Neural progenitor cell (in vitro differentiated cells): ENCODE measurements at regions not wholly inside any gene's neighbourhood (a gene's known extent, or its start where the extent isn't known, plus 50 kb on each side); places are given as distances from the start of the nearest gene placed in this dataset.

Experiments
- DNase-seq: peaks from one replicate; pipeline ENCODE4 v3.0.0-alpha.2; 2016; ENCODE audit warnings: low spot score
- H2AFZ ChIP-seq: fragments of 200-600 bp; sonication (generic); replicated peaks from 2 replicates; pipeline ENCODE4 v1.6.1; 2016; ENCODE audit warnings: antibody characterized with exemption
- H3F3A ChIP-seq: fragments of 200-600 bp; sonication (generic); 2 replicates; pipeline ENCODE4 v1.6.1; 2016; ENCODE audit warnings: antibody characterized with exemption, low read depth
- H3K27ac ChIP-seq: fragments of 200-600 bp; sonication (generic); 2 replicates; pipeline ENCODE4 v1.5.1; 2016; ENCODE audit warnings: mild to moderate bottlenecking
- H3K27me3 ChIP-seq: fragments of 200-600 bp; sonication (generic); 2 replicates; pipeline ENCODE4 v1.6.1; 2016; ENCODE audit warnings: mild to moderate bottlenecking, moderate library complexity
- H3K36me3 ChIP-seq: fragments of 200-600 bp; sonication (generic); 2 replicates; pipeline ENCODE4 v1.5.1; 2016
- H3K4me1 ChIP-seq: fragments of 200-600 bp; sonication (generic); 2 replicates; pipeline ENCODE4 v1.6.1; 2016; ENCODE audit warnings: mixed run types
- H3K4me2 ChIP-seq: fragments of 200-600 bp; sonication (generic); 2 replicates; pipeline ENCODE4 v1.6.1; 2016
- H3K4me3 ChIP-seq: fragments of 200-600 bp; sonication (generic); 2 replicates; pipeline ENCODE4 v1.5.1; 2016
- H3K79me2 ChIP-seq: fragments of 200-600 bp; sonication (generic); 2 replicates; pipeline ENCODE4 v1.6.1; 2016; ENCODE audit warnings: low read depth
- H3K9ac ChIP-seq: fragments of 200-600 bp; sonication (generic); 2 replicates; pipeline ENCODE4 v1.6.1; 2016
- H3K9me3 ChIP-seq: fragments of 200-600 bp; sonication (generic); 2 replicates; pipeline ENCODE4 v1.5.1; 2016; ENCODE audit warnings: low read depth
- H4K20me1 ChIP-seq: fragments of 200-600 bp; sonication (generic); 2 replicates; pipeline ENCODE4 v1.6.1; 2016; ENCODE audit warnings: low read depth
- H3K27ac Mint-ChIP-seq: 3 replicates; pipeline ENCODE4 v1.8.0; 2021; ENCODE audit warnings: mixed read lengths
- H3K27me3 Mint-ChIP-seq: 2 replicates; pipeline ENCODE4 v1.8.0; 2022; ENCODE audit warnings: low read depth, mild to moderate bottlenecking, inconsistent platforms, moderate library complexity, mixed read lengths; ENCODE audit not compliant: insufficient read depth
- H3K36me3 Mint-ChIP-seq: 3 replicates; pipeline ENCODE4 v1.8.0; 2021; ENCODE audit warnings: mixed read lengths
- H3K4me1 Mint-ChIP-seq: 3 replicates; pipeline ENCODE4 v1.8.0; 2021; ENCODE audit warnings: mixed read lengths
- H3K4me3 Mint-ChIP-seq: 3 replicates; pipeline ENCODE4 v1.8.0; 2021; ENCODE audit warnings: mild to moderate bottlenecking, moderate library complexity, mixed read lengths
- H3K9me3 Mint-ChIP-seq: 3 replicates; pipeline ENCODE4 v1.8.0; 2020; ENCODE audit warnings: mixed read lengths
- EZH2 ChIP-seq: fragments of 200-600 bp; sonication (generic); IDR thresholded peaks from 2 replicates; pipeline ENCODE4 v1.6.1; 2017; ENCODE audit warnings: antibody characterized with exemption, mild to moderate bottlenecking, moderate library complexity
- EZH2phosphoT487 ChIP-seq: fragments of 200-600 bp; sonication (generic); IDR thresholded peaks from 2 replicates; pipeline ENCODE4 v1.6.1; 2017; ENCODE audit warnings: antibody characterized with exemption
- TF ChIP-seq, protein P1 (sequence below): fragments of 200-600 bp; sonication (generic); IDR thresholded peaks from 2 replicates; pipeline ENCODE4 v1.5.1; 2017; ENCODE audit warnings: antibody characterized with exemption, mild to moderate bottlenecking

DNA sequence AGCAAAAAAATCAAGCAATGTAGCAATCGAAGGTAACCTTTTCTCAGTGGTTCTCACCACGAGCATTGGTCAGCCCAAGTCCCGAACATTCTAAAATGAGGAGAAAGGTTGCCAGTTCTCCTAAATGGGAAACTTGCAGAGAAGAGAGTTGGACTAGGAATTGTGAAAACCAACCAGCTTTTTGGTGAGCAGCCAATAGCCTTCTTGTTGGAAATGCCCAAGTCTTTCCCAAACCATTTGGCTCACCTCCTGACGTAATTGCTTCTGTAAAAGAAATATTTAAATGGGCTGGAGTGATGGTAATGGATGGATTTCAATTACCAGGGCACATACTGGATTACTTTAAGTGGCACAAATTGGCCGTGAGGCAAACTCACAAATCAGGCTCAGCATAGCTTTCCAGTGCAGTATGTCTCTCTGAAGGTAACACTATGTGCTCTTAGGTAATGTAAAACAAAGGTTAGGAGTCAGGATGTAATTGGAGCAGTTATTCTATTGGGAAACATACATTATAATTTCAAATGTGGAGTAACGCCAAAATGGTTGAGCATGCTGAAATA, 423.2 kb downstream of the KLF5 start:
- Mint-ChIP-seq H3K27ac (no peak overlapping the region), H3K36me3 (no peaks in the 10 kb centered on the region), H3K9me3 (no peaks in the 10 kb centered on the region), H3K4me1 (no peaks in the 10 kb centered on the region), H3K27me3 (peaks cover 2% of the 10 kb centered on the region), H3K4me3 (no peak overlapping the region)
- Histone ChIP-seq H3K4me2 (no peak overlapping the region), H3K27me3 (no peaks in the 10 kb centered on the region), H3K4me1 (no peaks in the 10 kb centered on the region), H2AFZ (no peak overlapping the region), H3K9ac (no peak overlapping the region), H3K36me3 (no peaks in the 10 kb centered on the region), H3K27ac (no peak overlapping the region), H3F3A (no peaks in the 10 kb centered on the region), H3K4me3 (no peak overlapping the region), H3K9me3 (no peaks in the 10 kb centered on the region), H3K79me2 (no peaks in the 10 kb centered on the region), H4K20me1 (no peaks in the 10 kb centered on the region)
- TF ChIP-seq, protein P1, sequence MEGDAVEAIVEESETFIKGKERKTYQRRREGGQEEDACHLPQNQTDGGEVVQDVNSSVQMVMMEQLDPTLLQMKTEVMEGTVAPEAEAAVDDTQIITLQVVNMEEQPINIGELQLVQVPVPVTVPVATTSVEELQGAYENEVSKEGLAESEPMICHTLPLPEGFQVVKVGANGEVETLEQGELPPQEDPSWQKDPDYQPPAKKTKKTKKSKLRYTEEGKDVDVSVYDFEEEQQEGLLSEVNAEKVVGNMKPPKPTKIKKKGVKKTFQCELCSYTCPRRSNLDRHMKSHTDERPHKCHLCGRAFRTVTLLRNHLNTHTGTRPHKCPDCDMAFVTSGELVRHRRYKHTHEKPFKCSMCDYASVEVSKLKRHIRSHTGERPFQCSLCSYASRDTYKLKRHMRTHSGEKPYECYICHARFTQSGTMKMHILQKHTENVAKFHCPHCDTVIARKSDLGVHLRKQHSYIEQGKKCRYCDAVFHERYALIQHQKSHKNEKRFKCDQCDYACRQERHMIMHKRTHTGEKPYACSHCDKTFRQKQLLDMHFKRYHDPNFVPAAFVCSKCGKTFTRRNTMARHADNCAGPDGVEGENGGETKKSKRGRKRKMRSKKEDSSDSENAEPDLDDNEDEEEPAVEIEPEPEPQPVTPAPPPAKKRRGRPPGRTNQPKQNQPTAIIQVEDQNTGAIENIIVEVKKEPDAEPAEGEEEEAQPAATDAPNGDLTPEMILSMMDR = no peak
- TF ChIP-seq EZH2 = no peak
- TF ChIP-seq EZH2phosphoT487 = no peak
- DNase-seq = no peak

DNA sequence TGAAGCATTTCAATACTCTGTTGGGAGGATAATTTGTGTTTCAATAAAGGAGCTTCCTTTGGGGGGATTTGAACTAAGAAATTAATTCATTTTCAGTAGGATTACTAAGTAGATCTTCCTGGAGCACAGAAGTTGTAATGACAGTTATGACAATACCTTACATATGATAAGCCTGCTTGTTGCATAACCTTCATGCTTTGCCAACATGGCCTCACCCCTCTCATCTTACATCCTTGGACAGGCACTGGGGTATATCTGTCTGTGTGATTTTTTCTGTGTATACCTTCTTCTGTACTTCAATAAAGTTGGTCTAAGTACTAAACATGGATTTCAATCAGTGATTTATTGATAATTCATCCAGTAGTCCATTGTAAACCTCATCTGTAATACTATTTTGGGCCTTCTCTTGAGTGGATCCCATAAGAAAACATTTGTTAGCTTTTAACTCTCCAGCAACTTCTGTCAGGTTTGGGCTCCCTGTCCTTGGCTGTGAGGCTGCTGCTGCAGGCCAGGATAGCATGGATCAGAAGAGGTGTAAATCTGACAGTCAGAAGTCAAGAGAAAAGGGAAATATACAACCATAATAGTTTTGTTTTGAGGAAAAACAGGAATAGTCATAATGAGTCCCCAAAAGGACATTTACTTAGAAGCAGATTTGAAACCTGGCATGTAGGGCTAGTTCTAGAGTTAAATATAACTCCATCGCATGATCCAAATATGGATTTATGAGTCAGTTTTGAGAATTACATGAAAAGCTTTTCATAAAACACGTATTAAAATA, 422.2 kb downstream of the KLF5 start:
- Histone ChIP-seq H3K27me3 (no peaks in the 10 kb centered on the region), H3K9ac (no peak overlapping the region), H3K9me3 (no peaks in the 10 kb centered on the region), H3F3A (no peaks in the 10 kb centered on the region), H3K79me2 (no peaks in the 10 kb centered on the region), H3K4me2 (no peak overlapping the region), H3K4me3 (no peak overlapping the region), H3K36me3 (no peaks in the 10 kb centered on the region), H3K27ac (no peak overlapping the region), H3K4me1 (no peaks in the 10 kb centered on the region), H2AFZ (no peak overlapping the region), H4K20me1 (no peaks in the 10 kb centered on the region)
- H3K4me3 Mint-ChIP-seq = no peak overlapping the region
- H3K27me3 Mint-ChIP-seq = no peaks in the 10 kb centered on the region
- no peaks in the 10 kb centered on the region for H3K4me1 Mint-ChIP-seq
- no peaks in the 10 kb centered on the region for H3K9me3 Mint-ChIP-seq
- TF ChIP-seq EZH2phosphoT487 (no peak), EZH2 (no peak)
- TF ChIP-seq, protein P1 = no peak
- H3K36me3 Mint-ChIP-seq = no peaks in the 10 kb centered on the region
- H3K27ac Mint-ChIP-seq = no peak overlapping the region
- DNase-seq = no peak

DNA sequence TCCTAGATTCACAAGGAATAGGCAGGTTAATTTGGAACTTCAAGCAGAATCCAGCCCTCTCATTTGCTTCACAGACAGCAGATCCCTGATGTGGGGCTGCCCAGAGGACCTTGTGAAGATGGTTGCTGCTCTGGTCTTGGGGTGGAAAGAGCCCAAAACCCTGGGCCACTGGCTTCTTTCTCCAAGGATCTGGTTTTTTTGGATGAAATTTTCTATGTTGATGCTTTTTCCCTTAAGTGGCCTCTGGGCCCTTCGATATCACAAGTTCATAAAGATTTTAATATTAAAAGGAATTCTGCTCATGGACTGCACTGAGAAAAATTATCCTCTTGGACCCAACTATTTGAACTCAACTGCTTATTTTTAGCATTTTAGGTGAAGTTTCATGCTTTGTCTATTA, 421.1 kb downstream of the KLF5 start:
- H4K20me1 ChIP-seq = no peaks in the 10 kb centered on the region
- H3K27me3 ChIP-seq = no peaks in the 10 kb centered on the region
- H3F3A ChIP-seq = no peaks in the 10 kb centered on the region
- no peaks in the 10 kb centered on the region for H3K79me2 ChIP-seq
- no peak overlapping the region for H3K27ac ChIP-seq
- DNase-seq = no peak
- no peaks in the 10 kb centered on the region for H3K4me1 ChIP-seq
- H3K4me2 ChIP-seq = no peak overlapping the region
- Mint-ChIP-seq H3K27me3 (no peaks in the 10 kb centered on the region), H3K4me3 (no peak overlapping the region), H3K9me3 (no peaks in the 10 kb centered on the region), H3K27ac (no peak overlapping the region), H3K4me1 (no peaks in the 10 kb centered on the region), H3K36me3 (no peaks in the 10 kb centered on the region)
- H3K9me3 ChIP-seq = no peaks in the 10 kb centered on the region
- no peak overlapping the region for H2AFZ ChIP-seq
- no peaks in the 10 kb centered on the region for H3K36me3 ChIP-seq
- H3K9ac ChIP-seq = no peak overlapping the region
- H3K4me3 ChIP-seq = no peak overlapping the region
- no peak for TF ChIP-seq EZH2
- no peak for TF ChIP-seq EZH2phosphoT487
- TF ChIP-seq, protein P1 = no peak
